A549 (cell line): ENCODE measurements at regions not wholly inside any gene's neighbourhood (a gene's known extent, or its start where the extent isn't known, plus 50 kb on each side); places are given as distances from the start of the nearest gene placed in this dataset.

Experiments used
- CBX8 ChIP-seq: fragments of 200-600 bp; sonication (generic); IDR thresholded peaks from 2 replicates; pipeline ENCODE4 v1.6.1; 2016
- CEBPB ChIP-seq, 2 experiments: fragments of >200 bp in 1 of 2; sonication (Bioruptor Twin) in 1 of 2; formaldehyde crosslinking in 1 of 2; IDR thresholded peaks; 2 replicates each; pipeline ENCODE4 v1.6.1; 2012 to 2016
- CHD4 ChIP-seq: fragments of 200-600 bp; sonication (generic); IDR thresholded peaks from 2 replicates; pipeline ENCODE4 v1.6.1; 2016; ENCODE audit warnings: antibody characterized with exemption, mild to moderate bottlenecking, borderline replicate concordance
- CTCF ChIP-seq: fragments of >200 bp; sonication (Bioruptor Twin); formaldehyde crosslinking; IDR thresholded peaks from 3 replicates; pipeline ENCODE4 v1.5.1; 2016
- ELK1 ChIP-seq: fragments of 150-350 bp; IDR thresholded peaks from 2 replicates; pipeline ENCODE4 v1.6.1; 2014; ENCODE audit warnings: low read depth, mild to moderate bottlenecking, low read length
- HOXA7 ChIP-seq: fragments of 250-450 bp; sonication (Bioruptor Pico); IDR thresholded peaks from 2 replicates; pipeline ENCODE4 v1.5.0; 2020; ENCODE audit warnings: mild to moderate bottlenecking, moderate library complexity
- KDM1A ChIP-seq: fragments of 200-600 bp; sonication (generic); IDR thresholded peaks from 2 replicates; pipeline ENCODE4 v1.6.1; 2016; ENCODE audit warnings: low read depth, mild to moderate bottlenecking
- POLR2AphosphoS2 ChIP-seq: conservative IDR thresholded peaks from 2 replicates; pipeline ENCODE4 v1.6.1; 2012; ENCODE audit warnings: low read length, improper control_type of control experiment, inconsistent platforms
- RAD21 ChIP-seq, 2 experiments: fragments of >200 bp in 1 of 2; sonication (Bioruptor Twin) in 1 of 2; formaldehyde crosslinking in 1 of 2; IDR thresholded peaks in 1 of 2; conservative IDR thresholded peaks in 1 of 2; 2 replicates in 1 of 2; 3 replicates in 1 of 2; pipeline ENCODE4 v1.6.1; 2012 to 2018; ENCODE audit warnings: inconsistent platforms in 1 of 2
- RCOR1 ChIP-seq: fragments of 150-350 bp; IDR thresholded peaks from 2 replicates; pipeline ENCODE4 v1.6.1; 2014; ENCODE audit warnings: antibody characterized with exemption, low read length, low read depth

GRCh38 chr4:14359991-14360390, 642.3 kb upstream of the CPEB2 start:
- no peak for TF ChIP-seq KDM1A
- TF ChIP-seq RAD21 (conservative IDR thresholded peaks at IDR 0.05 in 1 of 2, IDR thresholded peaks at IDR 0.05 in 1 of 2): no peak
- no peak for TF ChIP-seq CBX8
- no peak for TF ChIP-seq POLR2AphosphoS2
- TF ChIP-seq CHD4: no peak
- no peak for TF ChIP-seq CTCF
- no peak for TF ChIP-seq RCOR1
- no peak for TF ChIP-seq CEBPB (IDR thresholded peaks at IDR 0.05)
- no peak for TF ChIP-seq ELK1
- TF ChIP-seq HOXA7 (CRISPR knock-in tag): no peak
